SH-SY5Y (cell line): ENCODE measurements at regions not wholly inside any gene's neighbourhood (a gene's known extent, or its start where the extent isn't known, plus 50 kb on each side); places are given as distances from the start of the nearest gene placed in this dataset.

Source experiments
- GATA2 ChIP-seq: IDR thresholded peaks from 2 replicates; pipeline ENCODE4 v1.6.1; 2011; ENCODE audit warnings: mild to moderate bottlenecking, low read depth, low read length
- GATA3 ChIP-seq: IDR thresholded peaks from 2 replicates; pipeline ENCODE4 v1.6.1; 2011; ENCODE audit warnings: low read depth, mild to moderate bottlenecking, low read length, moderate library complexity

- TF ChIP-seq GATA2, result no peak
- no peak for TF ChIP-seq GATA3
Observed at GRCh38 chr18:44179693-44180092, 501.0 kb upstream of the SETBP1 start.

DNA sequence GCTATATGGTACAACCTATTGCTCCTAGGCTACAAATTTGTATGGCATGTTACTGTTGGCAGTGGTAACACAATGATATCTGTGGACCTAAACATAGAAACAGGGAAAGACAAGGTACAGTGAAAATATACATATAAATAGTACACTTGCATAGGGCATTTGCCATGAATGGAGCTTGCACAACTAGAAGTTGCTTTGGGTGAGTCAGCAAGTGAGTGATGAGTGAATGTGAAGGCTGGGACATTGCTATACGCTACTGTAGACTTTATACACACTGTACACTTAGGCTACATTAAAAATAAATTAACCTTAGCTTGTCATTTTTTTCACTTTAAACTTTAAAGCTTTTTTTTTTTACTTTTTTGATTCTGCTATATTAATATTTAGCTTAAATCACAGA lies 500.0 kb upstream of the SETBP1 start:
- TF ChIP-seq GATA2 (no peak), GATA3 (no peak)

GRCh38 chr18:44181951-44182747 lies 498.5 kb upstream of the SETBP1 start:
- TF ChIP-seq GATA2 (no peak), GATA3 (no peak)

GRCh38 chr18:44186001-44186400 lies 494.7 kb upstream of the SETBP1 start:
- TF ChIP-seq GATA2 (no peak), GATA3 (no peak)

DNA sequence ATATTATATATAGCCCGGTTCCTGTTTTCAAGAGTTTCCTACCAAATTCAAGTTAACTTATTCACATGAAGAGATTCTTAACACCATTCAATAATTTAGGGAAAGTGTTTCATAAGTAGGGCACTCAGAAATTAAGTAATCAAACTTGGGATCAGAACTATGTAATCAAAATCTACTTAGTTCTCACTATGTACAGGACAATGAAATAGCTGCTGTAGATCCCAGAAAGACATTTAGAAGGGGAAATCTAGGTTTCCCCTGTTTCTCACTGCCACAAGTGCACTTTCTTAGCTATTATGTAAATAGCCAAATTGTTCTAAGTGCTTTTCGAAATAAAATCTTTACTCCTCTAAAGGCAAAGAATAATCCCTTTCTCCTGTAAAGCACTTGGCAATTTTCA lies 493.6 kb upstream of the SETBP1 start:
- no peak for TF ChIP-seq GATA3
- TF ChIP-seq GATA2, result no peak

DNA sequence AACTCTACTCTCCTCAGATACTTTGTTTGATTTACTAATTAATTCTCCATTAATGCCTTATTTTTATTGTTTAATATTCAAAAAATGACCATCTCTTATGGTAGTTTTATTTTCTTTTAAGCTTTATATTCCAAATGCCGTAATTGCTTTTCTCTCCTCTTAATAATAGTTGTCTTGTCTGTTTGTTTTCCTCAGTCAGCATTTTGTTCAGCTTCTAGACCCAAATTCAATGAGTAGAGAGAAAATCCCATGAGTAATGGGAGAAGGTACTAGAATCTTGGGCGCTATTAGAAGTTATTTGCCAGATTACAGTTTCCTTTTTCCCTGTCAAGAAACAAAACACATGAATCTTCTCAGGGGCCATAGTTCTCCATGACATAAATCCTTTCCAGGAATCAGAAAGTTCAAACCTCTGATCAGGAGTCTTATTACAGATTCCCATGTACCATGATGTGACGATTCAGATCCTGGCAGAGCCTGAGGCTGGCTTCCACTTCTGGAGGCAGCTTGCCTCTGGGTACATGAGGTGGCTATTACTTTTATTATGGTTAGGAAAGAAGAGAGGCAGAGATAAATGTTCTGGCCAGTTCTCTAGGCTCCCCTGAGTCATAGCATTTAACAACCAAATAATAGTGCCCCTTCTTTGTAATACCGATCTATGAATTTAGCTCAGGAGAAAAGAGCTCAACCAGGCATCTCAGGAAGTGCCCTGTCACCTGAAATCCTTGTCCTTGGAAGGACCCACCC lies 485.1 kb upstream of the SETBP1 start:
- TF ChIP-seq GATA3 (no peak), GATA2 (no peak)

DNA sequence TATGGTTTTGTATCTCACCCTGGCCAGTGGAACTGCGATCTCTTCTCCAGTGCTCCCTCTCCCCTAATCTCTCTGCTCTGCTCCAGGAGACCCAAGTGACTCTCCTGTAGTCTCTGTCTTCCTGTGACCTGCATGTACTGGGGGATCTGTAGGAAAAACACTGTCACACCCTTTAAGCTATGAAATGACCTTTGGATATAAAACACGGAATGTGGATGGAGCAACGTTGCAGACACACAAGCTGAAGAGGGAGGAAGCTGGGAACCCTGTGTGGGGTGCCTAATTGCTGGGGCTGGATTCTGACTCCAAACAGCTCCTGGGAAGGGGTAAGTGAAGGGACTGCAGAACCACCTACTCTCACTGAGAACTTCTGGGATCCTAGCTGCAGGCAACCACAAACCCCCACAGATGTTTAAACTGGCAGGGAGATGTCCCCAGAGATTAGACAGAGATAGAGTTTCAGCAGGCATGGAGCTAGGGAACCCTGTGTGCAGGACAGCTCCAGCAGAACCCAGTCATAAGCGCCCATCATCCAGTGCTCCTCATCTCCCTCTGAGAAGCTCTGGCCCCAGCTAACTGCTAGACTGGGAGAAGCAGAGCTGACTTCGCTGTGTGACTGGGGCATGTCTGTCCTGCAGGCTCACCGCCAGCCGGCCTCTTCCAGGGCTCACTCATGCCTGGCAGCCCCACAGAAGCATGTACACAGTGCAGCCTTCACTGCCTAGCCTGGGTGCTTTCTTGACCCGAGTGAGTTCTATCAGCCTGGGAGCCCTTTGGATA lies 482.7 kb upstream of the SETBP1 start:
- no peak for TF ChIP-seq GATA3
- TF ChIP-seq GATA2, result no peak

DNA sequence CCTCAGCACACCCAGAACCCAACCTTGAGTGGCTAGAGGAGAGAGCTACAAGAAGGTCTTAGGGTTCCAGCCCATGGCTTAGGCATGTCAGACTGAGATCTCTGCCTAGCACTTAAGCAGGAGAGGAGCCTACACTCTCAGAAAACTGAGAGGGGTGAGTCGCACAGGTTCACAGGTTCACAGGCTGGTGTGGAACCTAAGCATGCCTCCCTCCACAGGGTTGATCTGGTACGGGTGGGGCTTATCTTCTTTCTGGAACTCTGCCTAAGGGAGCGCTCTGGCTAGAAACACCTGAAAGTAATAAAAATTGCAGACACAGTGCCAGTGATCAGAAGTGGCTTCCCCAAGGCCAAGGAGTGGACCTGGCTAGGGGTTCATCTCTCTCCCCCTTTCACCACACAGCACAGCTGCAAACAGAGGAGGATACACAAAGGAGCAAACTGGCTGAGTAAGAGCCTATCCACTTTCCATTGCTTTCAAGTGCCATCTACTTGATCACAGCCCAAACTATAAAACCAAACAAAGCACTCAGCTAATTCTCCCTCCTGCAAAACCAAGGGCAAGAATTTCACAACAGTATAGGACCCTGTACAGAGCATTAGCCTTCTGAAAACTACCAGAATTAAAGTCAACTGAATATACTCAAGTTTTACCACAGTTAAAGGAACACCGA lies 481.9 kb upstream of the SETBP1 start:
- TF ChIP-seq GATA3, result no peak
- TF ChIP-seq GATA2, result no peak

DNA sequence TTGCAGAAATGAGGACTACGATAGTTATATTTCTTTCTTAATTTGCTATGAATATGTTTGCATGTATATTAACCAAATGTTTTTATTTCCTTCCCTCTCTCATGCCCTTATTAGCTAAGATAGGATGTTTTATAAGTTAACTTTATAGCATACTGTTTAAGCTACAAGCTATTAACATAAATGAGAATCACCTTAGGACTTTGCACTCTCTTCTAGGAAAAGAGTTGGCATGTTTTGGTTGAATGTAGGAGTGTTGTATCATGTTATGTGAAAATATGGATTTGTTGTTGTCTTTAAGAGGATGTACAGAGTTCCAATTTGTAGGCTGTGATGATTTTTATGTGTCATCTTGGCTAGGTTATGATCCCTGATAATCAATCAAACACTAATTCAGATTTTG lies 467.4 kb upstream of the SETBP1 start:
- TF ChIP-seq GATA2 (no peak), GATA3 (no peak)

GRCh38 chr18:44214396-44214795 lies 466.3 kb upstream of the SETBP1 start:
- TF ChIP-seq GATA2 (no peak), GATA3 (no peak)

- TF ChIP-seq GATA3, result no peak
- no peak for TF ChIP-seq GATA2
Observed at GRCh38 chr18:44216169-44216568, 464.5 kb upstream of the SETBP1 start.

- TF ChIP-seq GATA2 (no peak), GATA3 (no peak)
Observed at GRCh38 chr18:44227501-44227900, 453.2 kb upstream of the SETBP1 start.

DNA sequence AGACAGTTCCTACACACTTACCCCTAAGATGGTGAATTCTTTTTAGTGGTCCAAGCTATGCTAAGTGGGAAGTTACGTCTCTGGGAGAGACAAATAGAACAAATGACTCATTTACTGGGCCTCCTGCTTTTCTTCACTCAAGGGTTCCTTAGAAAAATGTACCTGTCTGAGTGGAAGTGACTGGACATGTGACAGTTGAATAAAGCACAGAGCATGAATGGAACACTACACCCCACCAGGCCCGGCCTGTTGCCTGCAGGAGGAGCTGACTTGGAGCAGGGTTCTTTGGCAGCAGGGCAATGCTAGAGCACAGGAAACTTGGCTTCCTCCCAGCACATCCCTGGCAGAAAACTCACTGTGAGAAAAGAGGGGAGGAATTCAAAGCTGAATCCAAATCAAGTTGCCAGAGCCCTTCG lies 451.0 kb upstream of the SETBP1 start:
- no peak for TF ChIP-seq GATA3
- TF ChIP-seq GATA2, result no peak

GRCh38 chr18:44231936-44232335 lies 448.8 kb upstream of the SETBP1 start:
- no peak for TF ChIP-seq GATA2
- TF ChIP-seq GATA3, result no peak

DNA sequence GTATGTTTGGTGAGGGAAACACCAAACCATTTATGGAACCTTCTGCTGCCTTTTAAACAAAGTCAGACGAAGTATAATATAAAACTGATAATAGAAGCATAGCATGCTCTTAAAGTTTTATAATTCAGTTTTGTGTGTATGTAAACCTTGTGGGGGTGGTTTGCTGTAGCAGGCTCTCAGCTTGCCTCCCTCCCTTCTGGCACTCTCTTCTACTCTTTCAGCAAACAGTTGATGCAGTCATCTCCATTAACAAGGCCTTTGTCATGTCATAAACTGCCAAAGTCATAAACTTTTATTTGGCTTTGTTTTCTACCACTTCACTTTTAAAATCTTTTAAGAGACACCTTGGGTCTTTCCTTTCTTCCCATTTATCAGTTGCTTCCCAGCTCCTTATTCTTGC lies 448.2 kb upstream of the SETBP1 start:
- no peak for TF ChIP-seq GATA2
- TF ChIP-seq GATA3, result no peak
